ENCODE measurements at regions not wholly inside any gene's neighbourhood (a gene's known extent, or its start where the extent isn't known, plus 50 kb on each side); places are given as distances from the start of the nearest gene placed in this dataset.

DNA sequence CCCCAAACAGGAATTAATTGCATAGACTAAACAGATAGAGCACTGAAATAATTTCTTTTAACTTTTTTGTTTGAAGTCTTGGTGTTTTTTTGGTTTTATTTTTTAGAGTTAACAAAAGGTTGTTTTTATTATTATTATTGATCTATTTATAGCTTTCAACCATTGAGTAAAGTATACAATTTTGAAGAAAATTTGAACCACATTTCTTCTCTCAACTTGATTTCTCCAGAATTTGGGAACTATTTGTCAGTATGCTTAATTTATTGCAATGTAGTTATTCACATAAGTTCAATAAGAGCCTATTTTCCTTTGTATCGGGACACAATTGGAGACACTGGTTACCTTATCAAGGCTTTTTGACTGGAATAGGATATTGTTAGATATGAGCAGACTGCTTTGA lies 1045.6 kb upstream of the PCDH9 start:
- DNase-seq = no peak

DNA sequence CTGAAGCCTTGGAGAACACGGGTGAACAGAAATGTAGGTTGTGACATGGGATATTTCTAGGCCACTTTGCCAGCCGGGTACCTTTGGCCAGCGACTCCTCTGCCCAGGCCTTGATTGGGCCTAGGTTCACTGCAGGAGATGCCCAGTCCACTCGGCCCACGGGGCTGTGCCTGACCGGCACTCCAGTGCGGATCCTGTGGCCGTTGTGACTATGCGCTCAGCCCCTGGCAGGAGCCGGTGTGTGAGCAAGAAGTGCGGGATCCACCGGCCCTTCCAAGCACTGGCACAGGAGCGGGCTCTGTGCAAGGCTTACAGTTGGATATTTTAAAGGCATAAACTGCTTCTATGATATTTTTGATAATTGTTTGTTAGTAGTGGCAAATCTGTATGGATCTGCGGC lies 1042.5 kb upstream of the PCDH9 start:
- DNase-seq = no peak

DNA sequence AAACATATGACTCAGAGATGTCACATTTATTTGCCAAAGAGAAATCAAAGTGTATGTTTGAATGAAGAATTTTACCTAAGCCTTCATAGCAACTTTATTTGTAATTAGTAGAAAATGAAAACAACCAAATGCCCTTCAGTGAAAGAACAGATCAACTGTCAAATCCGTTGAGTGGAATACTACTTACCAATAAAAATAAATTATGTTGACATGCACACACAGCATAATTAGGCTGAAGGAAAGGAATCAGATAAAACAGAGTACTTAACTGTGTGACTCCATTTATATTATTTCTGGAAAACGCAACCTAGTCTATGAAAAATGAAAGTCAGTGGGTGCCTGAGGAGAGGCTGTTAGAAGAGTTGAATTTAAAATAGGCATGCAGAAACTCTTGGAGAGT lies 1034.6 kb upstream of the PCDH9 start:
- DNase-seq = no peak

DNA sequence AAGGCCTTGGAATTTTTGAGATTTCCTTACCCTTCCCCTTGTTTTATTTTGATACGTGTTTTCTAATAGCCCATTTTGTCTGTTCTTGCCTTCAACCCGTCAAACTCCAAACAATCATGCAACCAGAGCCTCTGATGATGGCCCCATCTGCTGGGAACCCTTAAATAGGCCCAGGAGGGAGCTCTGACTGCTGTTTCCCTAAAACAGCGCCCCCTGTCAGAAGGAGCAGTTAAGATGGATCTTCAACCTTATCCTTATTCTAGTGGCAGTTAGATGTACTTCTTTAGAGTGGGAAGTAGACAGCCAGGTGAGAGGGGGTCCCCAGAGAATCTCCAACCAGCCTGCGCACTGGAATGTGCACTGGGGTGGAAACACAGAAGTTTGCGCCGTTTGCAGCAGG lies 1031.0 kb upstream of the PCDH9 start:
- DNase-seq = no peak

DNA sequence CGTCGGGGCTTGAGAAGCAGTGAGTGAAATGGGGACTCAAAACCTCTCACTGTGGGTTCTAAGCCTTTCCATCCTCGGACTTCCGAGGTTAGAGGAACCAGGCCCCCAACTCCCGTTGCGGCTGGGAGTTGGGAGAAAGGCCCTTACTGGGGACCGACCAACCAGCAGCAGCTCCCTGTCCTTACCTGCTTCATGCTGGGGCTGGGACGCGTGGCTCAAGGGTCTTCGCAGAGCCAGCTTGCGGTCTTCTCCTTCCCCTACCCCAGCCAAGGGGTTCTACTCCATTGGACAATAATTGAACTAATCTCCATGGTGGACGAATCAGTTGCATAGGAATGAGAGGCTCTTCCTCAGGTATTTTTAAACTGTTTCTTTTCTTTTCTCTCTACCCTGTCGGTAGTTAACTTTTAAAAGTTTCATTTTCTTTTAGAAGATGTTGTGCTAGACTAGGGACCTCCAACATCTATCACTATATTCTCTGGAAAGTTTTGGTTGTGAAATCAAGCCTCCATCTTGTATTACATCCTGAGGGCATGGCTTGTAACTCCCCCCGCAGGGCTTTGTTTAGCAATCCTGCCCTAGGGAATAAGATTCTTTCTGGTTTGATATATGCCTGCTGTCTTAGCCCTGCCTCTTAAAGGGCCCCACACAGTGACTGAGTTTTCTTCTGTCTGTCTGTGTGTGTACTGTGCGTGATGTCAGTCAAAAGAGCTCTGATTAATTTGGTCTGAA lies 1027.1 kb upstream of the PCDH9 start:
- no peak for DNase-seq

DNA sequence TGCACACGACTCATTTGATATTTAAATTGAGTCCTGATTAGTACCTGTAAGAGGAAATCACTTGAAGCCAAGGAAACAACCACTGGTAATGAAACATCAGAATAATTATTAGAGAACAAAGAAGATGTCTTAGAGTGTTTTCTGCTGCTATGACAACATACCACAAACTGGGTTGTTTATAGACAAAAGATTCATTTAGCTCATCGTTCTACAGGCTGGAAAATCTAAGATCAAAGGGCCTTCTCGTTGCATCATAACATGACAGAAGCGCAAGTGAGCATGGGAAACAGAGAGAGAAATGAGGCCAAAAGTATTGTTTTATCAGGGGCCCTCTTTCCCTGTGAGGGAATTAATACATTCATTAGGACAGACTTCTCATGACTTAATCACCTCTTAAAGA lies 1024.0 kb upstream of the PCDH9 start:
- no peak for DNase-seq

DNA sequence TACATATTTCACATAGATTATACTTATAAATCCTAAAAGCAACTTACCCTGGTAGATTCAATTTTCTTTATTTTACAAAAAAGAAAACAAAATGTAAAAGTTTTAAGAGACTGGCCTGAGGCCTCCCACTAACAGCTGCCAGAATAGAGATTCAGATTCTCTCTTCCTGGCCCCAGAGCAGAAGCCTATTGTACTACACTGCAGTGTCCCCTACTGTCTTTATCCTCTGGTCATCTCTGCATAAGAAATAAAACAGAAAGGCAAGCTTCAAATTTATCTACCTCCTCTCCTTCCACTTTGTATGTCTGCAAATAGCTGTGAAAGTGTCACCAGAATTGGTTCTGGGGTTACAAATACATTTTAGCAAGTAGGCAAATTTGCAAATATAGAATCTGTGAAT lies 1004.1 kb upstream of the PCDH9 start:
- DNase-seq = no peak

DNA sequence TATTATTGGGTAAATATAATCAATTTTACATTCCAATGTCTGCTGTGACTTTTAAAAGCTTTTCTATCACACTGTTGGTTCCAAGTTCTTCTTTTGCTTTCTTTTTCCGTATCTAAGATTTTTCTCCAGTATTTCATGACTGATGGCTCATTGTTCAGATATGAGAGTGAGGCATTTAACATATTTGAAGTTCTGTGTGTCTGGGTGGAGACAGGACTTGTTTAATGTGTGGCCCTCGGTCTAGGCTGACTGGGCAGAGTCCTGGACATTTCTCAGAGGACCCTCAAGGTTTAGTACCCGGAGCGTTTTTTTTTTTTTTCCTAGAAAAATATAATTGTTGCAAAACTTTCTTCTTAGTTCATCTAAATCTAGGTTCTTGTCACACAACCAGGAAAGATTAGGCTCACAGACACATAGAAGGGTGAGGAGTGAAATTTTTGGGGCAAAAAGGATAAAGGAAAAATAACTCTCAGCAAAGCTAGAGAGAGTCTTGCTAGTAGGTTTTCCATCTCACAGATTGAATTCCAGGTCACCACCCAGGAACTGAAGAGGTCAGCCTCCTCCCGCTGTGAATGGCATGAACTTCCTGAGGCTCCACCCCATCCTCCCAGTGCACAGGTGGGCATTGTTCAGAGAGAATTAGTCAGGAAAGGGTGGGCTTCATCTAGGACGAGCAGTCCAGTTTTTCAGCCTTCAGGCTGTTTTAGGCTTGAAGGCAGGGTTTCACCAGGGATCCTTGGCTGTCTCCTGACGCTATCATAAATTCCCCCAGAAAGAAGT lies 1002.4 kb upstream of the PCDH9 start:
- no peak for DNase-seq

DNA sequence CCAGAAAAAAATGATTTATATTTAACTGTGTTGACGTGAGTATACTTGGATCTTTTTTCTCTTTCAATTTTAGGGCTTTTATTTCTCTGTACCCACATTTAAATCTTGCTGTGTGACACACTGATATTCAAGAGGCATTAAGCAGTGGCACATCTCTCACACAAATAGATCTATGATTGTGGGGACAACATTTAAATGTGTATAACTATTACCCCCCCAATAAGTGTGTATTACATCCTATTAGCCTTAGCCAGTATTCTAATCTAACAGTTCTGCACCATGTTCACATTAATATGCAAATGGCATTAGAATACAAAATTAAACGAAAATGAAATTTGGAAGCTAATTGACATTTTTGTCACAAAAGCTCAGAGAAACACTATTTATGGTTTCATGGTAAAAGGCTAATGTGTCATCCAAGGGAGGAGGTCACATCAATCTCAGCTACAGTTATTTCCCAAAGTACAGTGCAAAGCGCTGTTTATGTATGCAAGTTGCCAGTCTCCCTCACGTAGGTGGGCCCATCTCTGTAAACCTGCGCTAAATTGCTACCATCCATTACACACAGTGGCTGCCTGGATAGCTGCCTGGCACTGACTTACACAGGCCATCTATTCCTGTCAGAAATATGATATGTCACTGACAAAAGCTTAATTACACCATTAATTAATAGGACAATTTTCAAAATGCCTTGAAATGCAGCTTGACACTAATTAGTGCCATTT lies 984.7 kb upstream of the PCDH9 start:
- DNase-seq = no peak

DNA sequence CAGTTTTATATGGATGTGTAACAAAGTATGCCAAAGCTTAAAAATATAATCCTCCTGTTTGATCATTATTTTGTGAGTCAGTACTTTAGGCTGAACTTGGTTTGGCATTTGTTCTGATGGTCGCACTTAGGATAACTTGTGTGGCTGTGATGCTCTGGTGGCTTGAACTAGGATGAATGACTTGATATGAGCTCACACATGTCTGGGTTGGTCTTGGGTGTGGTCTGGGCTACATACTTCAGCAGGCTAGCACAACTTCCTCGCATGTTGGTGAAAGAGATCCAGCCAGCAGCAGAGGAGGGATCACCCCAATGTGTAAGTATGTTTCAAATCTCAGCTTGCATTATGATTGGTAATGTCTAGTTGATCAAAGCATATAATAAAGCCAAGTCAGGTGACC lies 969.1 kb upstream of the PCDH9 start:
- DNase-seq = no peak

DNA sequence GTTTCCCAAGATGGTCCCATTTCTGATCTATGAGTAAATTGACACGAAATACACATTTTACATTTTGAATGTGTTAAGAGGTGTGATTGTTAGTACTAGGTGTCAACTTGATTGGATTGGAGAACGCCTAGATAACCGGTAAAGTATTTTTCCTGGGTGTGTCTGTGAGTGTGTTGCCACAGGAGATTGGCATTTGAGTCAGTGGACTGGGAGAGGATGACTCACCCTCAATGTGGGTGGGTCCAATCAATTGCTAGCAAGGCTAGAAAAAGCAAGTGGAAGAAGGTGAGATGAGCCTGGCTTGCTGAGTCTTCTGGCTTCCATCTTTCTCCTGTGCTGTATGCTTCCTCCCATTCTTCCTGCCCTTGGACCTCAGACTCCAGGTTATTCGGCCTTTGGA lies 960.7 kb upstream of the PCDH9 start:
- no peak for DNase-seq

DNA sequence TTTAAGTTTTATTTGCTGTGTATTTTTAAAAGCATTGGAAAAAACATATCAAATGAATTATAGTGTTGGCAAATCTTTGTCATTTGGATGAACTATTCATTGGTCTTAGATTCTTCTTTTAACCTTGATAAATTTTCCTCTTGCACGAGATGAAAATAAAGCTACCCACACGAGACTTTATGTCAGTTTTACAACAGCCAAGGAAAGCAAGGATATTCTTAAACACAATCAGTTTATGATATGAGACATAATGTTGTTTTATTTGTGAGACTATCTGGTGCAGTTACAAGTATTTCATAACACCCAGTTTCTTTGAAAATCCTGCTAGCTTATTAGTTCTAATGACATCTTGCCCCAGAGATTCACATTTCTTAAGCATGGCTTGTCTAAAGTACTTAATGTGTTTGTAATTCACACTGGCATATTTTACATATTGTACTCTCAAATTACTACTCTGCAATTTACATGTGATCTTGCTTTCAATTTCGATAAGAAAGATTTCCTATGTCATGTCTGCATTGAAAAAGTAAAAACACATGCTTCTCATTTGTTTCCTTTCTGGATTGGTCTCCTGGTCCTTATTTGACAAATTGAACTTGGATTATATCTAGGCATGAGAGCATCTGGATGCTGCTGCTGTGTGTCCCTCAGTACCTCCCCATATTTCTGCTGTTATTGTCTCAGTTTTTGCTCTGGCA lies 955.5 kb upstream of the PCDH9 start:
- DNase-seq = no peak

DNA sequence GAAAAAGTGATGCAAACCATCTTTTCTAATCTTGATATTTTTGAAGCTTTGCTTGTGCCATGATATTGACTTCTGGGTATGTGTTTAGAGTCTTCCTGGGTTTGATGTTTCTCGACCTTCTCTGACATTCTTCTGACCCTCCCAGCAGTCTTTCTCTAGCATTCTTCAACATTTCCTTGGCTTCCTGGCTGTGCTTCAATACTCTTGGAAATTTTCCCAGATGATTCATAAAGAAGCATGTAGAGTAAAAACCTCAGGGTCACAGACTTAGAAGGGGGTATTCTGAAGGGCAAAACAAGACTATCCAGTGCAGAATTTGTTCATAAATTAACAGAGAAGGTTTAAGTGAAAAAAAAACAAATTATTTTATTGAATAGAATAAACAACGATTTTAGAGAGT lies 946.3 kb upstream of the PCDH9 start:
- DNase-seq = no peak

DNA sequence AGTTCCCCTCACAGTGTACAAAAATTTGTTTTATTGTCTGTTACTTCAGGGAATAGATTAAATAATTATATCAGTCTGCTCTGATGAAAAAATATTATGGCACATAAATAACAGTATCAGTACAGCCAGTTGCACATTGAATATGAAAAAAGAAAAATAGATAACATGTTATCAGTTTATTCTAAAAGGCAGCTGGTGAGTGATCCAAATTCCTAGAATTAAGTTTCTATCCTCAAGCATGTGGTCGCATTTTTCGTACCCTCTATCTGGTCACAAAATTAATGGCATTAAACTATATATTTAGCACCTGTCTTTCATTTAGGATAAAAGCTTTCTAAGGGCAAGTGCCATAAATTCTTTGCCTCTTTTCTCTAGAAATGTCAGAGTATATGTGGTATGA lies 944.8 kb upstream of the PCDH9 start:
- no peak for DNase-seq

DNA sequence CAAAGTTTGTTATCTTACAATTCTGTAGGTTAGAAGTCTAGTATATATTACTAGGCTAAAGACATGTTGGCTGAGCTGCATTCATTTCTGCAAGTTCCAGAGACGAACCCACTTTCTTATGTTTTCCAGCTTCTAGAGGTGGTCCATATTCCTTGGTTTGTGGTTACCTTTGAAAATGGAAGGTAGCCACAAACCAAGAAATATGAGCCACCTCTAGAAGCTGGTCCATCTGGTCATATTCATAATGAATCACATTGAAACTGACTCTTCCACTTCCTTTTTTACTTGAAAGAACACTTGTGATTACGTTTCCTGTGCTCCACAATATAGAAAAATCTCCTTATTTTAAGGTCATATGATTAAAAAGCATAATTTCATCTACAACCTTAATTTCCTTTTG lies 943.0 kb upstream of the PCDH9 start:
- no peak for DNase-seq

DNA sequence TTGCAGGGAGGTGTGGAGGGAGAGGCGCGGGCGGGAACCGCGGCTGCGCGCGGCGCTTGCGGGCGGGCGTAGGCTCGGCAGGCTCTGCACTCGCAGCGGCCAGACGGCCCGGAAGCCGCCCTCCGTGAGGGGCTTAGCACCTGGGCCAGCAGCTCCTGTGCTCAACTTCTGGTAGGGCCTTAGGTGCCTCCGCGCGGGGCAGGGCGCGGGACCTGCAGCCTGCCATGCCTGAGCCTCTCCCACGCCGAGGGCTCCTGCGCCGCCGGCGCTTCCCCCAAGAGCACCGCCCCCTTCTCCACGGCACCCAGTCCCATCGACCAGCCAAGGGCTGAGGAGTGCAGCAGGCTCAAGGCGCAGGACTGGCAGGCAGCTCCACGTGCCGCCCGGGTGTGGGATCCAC lies 940.8 kb upstream of the PCDH9 start:
- no peak for DNase-seq

DNA sequence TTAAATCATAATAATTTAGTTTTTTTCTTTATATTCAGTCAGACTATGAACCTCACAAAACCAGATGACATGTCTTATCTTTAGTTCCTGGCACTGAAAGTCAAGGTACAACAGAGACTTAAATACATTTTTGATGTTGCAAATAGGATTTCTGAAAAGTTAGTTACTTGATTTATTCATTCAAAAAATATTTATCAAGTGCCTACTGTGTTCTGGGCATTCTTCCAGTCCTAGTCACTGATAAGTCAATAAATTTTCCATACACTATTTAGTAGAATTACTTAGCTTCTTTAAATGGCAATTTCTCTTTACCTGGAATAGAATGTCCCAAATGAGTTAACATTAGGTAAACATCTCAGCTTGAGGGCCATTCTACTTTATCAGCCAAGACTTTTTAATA lies 938.3 kb upstream of the PCDH9 start:
- DNase-seq = no peak

DNA sequence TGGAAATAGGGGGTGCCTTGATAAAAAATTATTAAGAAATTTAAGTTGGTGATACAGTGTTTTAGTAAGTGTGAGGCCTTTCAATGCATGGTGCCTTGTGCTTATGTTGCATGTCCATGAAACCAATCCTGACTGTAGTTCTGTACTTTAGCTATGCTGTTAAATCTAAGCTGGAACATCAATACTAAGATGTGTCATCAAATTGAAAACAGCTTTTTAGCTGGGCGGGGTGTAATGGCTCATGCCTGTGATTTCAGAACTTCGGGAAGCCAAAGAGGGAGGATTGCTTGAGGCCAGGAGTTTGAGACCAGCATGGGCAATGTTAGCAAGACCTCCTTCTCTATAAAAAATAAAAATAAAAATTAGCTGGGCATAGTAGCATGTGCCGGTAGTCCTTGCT lies 930.3 kb upstream of the PCDH9 start:
- no peak for DNase-seq

DNA sequence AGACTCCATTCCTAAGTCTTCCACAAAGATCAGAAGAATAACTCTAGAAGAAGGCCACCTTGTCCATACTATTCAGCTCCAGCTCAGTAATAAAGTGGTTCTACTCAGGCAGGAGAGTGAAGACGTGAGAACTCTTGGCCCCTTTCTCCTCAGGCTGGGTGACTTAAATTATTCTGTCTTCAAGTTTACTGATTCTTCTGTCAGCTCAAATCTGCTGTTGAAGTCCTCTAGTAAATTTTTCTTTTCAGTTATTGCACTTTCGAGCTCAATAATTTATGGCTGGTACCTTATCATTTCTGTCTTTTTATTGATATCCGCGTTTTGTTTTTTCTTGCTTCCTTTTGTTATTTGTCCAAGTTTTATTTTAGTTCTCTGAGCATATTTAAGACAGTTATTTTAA lies 922.3 kb upstream of the PCDH9 start:
- DNase-seq = no peak

DNA sequence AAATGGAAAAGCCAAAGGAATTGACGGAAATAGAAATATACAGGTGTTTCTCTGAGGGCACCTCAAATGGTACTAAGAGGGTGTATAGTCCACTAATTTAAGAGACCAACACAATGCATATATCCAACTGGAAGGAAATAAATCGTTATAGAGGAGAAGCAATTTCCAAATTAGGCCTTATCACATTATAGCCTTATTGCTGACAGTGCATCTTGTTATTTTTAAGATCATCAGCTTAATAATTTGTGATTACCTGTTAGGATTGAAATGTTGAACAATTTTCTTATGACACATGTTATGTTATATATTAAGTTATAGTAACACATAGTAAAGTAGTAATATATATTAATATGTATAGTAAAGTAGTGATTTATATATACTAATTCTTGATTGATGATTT lies 915.7 kb upstream of the PCDH9 start:
- DNase-seq = no peak

DNA sequence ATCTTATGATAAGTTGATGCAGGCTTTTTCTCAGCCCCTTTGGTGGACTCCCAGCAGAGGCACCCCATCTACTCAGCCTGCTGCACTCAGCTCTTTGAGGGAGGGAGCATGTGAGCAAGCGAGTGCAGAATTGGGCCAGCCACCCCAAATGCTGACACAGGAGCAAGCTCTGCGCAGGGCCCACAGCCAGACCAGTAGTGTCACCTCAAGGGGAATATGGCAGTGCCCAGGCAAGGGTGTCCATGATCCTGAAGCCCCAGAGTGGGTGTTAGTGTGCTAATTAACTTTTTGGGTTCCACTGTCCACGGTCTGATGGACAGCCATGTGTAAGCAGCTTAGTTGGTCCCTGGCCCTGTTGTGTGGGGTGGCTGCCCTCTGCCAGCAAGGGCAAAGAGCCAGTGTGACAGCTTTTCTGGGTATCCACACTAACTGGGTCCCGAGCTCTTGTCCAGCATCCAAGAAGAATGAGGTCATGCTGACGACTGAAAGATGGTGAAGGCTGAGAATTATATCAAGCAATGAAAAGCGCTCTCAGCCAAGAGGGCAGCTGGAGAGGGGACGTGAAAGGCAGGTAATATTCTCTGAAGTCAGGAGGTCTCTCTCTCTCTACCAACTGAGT lies 898.3 kb upstream of the PCDH9 start:
- DNase-seq = no peak

DNA sequence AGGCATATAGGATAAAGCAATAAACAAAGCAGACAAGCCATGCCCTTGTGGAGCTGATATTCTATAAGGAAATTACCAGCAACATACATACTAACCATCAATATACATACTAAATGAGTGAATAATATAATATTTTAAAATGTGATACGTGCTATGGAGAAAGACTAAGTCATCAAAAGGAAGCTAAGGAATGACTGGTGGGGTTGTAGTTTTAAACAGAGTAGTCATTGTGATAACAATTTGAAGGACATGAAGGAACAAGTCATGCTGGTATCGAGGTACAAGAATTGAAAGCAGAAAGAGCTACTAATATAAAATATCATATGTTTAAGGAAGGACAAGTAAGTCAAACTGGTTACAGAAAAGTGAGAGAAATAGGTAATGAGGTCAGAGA lies 894.9 kb upstream of the PCDH9 start:
- no peak for DNase-seq
